ENCODE measurements at regions not wholly inside any gene's neighbourhood (a gene's known extent, or its start where the extent isn't known, plus 50 kb on each side); places are given as distances from the start of the nearest gene placed in this dataset.

- FAIRE-seq (no peak), DNase-seq (ENCODE audit: low read depth, low spot score) (no peak)
- dilution Hi-C loops (cut with MboI; ENCODE audit: extremely low pct_ligation_motif_present, low sequenced_read_pairs) = no loop called here
- Histone ChIP-seq H3K27ac (ENCODE audit: control insufficient read depth, insufficient read depth, low read length) (no peak overlapping the region), H3K36me3 (ENCODE audit: control insufficient read depth in 2 of 2, extremely low read depth in 1 of 2, insufficient read depth in 2 of 2, low read length in 2 of 2) (no peaks in the 10 kb centered on the region), H4K20me1 (ENCODE audit: control insufficient read depth, extremely low read depth, insufficient read depth, low read length) (no peaks in the 10 kb centered on the region), H3K9ac (ENCODE audit: control insufficient read depth, extremely low read depth, insufficient read depth, low read length) (no peak overlapping the region), H3K27me3 (ENCODE audit: control insufficient read depth, extremely low read depth, insufficient read depth, low read length) (peaks cover 6% of the 10 kb centered on the region), H3K79me2 (ENCODE audit: control insufficient read depth, insufficient read depth, low read length) (no peaks in the 10 kb centered on the region), H3K9me1 (ENCODE audit: control insufficient read depth, extremely low read depth, insufficient read depth, low read length) (no peaks in the 10 kb centered on the region), H3K4me2 (ENCODE audit: control insufficient read depth, extremely low read depth, insufficient read depth, low read depth, low read length) (no peak overlapping the region), H3K9me3 (ENCODE audit: control insufficient read depth, low read depth, low read length) (no peaks in the 10 kb centered on the region), H3K4me1 (ENCODE audit: control insufficient read depth, extremely low read depth, insufficient read depth, low read length) (no peaks in the 10 kb centered on the region), H3K4me3 (ENCODE audit: control insufficient read depth in 2 of 3, extremely low read depth in 1 of 3, insufficient read depth in 2 of 3, low read depth in 1 of 3, low read length in 3 of 3) (no peak overlapping the region), H2AFZ (ENCODE audit: control insufficient read depth, low read length) (no peak overlapping the region)
- no peak for TF ChIP-seq EZH2 (IDR thresholded peaks at IDR 0.05; ENCODE audit: low read length)
- no peak for TF ChIP-seq CTCF (optimal IDR thresholded peaks at IDR 0.05 in 1 of 3, IDR thresholded peaks at IDR 0.05 in 1 of 3, conservative IDR thresholded peaks at IDR 0.05 in 1 of 3; ENCODE audit: extremely low read depth in 1 of 3, insufficient read depth in 2 of 3, low read length in 3 of 3)
These were observed 75.2 kb upstream of the SIX2 start for GRCh38 chr2:45084361-45085020.

GRCh38 chr2:45083175-45083574 is 73.9 kb upstream of the SIX2 start:
- H3K27ac ChIP-seq (ENCODE audit: control insufficient read depth, insufficient read depth, low read length) = no peak overlapping the region
- FAIRE-seq (no peak), DNase-seq (ENCODE audit: low read depth, low spot score) (no peak)
- H3K4me2 ChIP-seq (ENCODE audit: control insufficient read depth, extremely low read depth, insufficient read depth, low read depth, low read length) = no peak overlapping the region
- no peaks in the 10 kb centered on the region for H3K36me3 ChIP-seq (ENCODE audit: control insufficient read depth in 2 of 2, extremely low read depth in 1 of 2, insufficient read depth in 2 of 2, low read length in 2 of 2)
- no peak for TF ChIP-seq CTCF (optimal IDR thresholded peaks at IDR 0.05 in 1 of 3, IDR thresholded peaks at IDR 0.05 in 1 of 3, conservative IDR thresholded peaks at IDR 0.05 in 1 of 3; ENCODE audit: extremely low read depth in 1 of 3, insufficient read depth in 2 of 3, low read length in 3 of 3)
- TF ChIP-seq EZH2 (IDR thresholded peaks at IDR 0.05; ENCODE audit: low read length) = no peak
- no peak overlapping the region for H2AFZ ChIP-seq (ENCODE audit: control insufficient read depth, low read length)
- no peaks in the 10 kb centered on the region for H4K20me1 ChIP-seq (ENCODE audit: control insufficient read depth, extremely low read depth, insufficient read depth, low read length)
- H3K79me2 ChIP-seq (ENCODE audit: control insufficient read depth, insufficient read depth, low read length) = no peaks in the 10 kb centered on the region
- H3K9me1 ChIP-seq (ENCODE audit: control insufficient read depth, extremely low read depth, insufficient read depth, low read length) = no peaks in the 10 kb centered on the region
- no peaks in the 10 kb centered on the region for H3K4me1 ChIP-seq (ENCODE audit: control insufficient read depth, extremely low read depth, insufficient read depth, low read length)
- no peaks in the 10 kb centered on the region for H3K27me3 ChIP-seq (ENCODE audit: control insufficient read depth, extremely low read depth, insufficient read depth, low read length)
- H3K4me3 ChIP-seq (ENCODE audit: control insufficient read depth in 2 of 3, extremely low read depth in 1 of 3, insufficient read depth in 2 of 3, low read depth in 1 of 3, low read length in 3 of 3) = no peak overlapping the region
- dilution Hi-C loops (cut with MboI; ENCODE audit: extremely low pct_ligation_motif_present, low sequenced_read_pairs) = no loop called here
- no peak overlapping the region for H3K9ac ChIP-seq (ENCODE audit: control insufficient read depth, extremely low read depth, insufficient read depth, low read length)
- no peaks in the 10 kb centered on the region for H3K9me3 ChIP-seq (ENCODE audit: control insufficient read depth, low read depth, low read length)

Data from keratinocyte (primary cell).